HL-60 (cell line): ENCODE measurements at regions not wholly inside any gene's neighbourhood (a gene's known extent, or its start where the extent isn't known, plus 50 kb on each side); places are given as distances from the start of the nearest gene placed in this dataset.

Experiments used
- CTCF ChIP-seq: IDR thresholded peaks from one replicate; pipeline ENCODE4 v1.5.1; 2011; ENCODE audit warnings: low read length, control low read depth, inconsistent platforms; ENCODE audit not compliant: insufficient read depth
- GABPA ChIP-seq: IDR thresholded peaks from 2 replicates; pipeline ENCODE4 v1.6.1; 2012; ENCODE audit warnings: low read depth
- POLR2AphosphoS5 ChIP-seq: IDR thresholded peaks from 2 replicates; pipeline ENCODE4 v1.6.1; 2012; ENCODE audit warnings: low read depth
- REST ChIP-seq: IDR thresholded peaks from 2 replicates; pipeline ENCODE4 v1.6.1; 2012; ENCODE audit warnings: low read depth; ENCODE audit not compliant: insufficient replicate concordance
- SPI1 ChIP-seq: IDR thresholded peaks from 2 replicates; pipeline ENCODE4 v1.6.1; 2012; ENCODE audit warnings: low read depth, mild to moderate bottlenecking, borderline replicate concordance

- TF ChIP-seq CTCF (no peak), REST (no peak), POLR2AphosphoS5 (no peak), GABPA (no peak), SPI1 (no peak)
Observed at GRCh38 chr14:38490273-38490672, 234.4 kb upstream of the CLEC14A start.
